NCI-H1436 (cell line): ENCODE measurements at regions not wholly inside any gene's neighbourhood (a gene's known extent, or its start where the extent isn't known, plus 50 kb on each side); places are given as distances from the start of the nearest gene placed in this dataset.

ENCODE experiments used
- DNase-seq: peaks from one replicate; lab custom pipeline; 2025; lab: John Stamatoyannopoulos, UW

GRCh38 chr6:100179576-100179975 is 185.6 kb upstream of the MCHR2 start:
- no peak for DNase-seq

- DNase-seq, result no peak
Observed at GRCh38 chr6:100177956-100178355, 183.9 kb upstream of the MCHR2 start.

GRCh38 chr6:100176951-100177710 is 183.1 kb upstream of the MCHR2 start:
- DNase-seq, result no peak

DNA sequence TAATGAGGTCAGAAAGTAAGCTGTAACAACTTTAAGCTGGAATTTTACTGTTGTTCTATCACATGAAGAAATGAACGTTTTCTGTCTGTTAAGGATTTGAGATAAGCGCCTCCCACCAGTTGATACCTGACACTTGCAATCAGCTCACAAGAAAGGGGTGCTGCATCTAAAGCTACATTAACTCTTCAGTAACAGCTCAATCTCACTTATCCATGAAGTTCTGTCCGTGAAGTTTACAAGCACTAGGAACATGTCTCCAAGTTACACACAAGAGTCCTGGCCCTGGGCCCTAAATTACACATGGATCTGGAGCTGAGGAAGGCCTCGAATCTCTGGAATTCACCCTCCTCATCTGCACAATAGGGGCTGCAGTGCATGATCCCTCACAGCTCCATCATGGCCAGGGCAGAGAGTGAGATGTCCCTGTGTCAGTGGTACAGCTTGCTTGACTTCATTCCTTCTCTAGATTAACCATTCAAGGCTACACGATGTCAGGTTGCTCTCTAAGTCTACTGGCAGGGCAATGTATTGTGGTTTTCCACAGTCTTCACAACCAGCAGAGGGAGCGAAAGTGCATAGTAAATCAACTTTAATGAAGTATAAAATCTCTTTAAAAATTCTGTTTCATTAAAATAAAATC is 182.4 kb upstream of the MCHR2 start:
- DNase-seq, result peak; percentile 6

DNA sequence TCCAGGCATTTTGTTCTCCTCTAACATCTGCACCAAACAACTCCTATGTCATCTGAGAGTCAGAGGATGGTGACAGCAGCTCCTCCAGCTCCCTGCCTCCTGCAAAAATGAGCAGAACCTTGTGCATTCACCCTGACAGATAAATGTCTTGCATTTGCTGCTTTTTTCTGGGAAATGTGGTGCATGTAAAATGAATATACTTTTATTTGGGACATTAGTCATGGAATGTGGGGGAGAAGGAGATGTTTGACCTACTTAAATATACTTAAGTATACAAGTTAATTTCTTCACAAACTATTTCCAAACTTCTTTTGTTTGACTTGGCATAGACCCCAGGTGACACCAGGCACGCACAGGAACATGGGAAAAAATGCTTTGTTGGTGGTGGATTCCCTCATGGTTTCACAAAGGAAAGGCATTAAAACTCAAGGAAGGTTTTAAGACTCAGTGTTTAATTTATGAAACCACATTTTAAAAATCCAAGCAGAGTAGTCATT is 181.8 kb upstream of the MCHR2 start:
- no peak for DNase-seq

DNA sequence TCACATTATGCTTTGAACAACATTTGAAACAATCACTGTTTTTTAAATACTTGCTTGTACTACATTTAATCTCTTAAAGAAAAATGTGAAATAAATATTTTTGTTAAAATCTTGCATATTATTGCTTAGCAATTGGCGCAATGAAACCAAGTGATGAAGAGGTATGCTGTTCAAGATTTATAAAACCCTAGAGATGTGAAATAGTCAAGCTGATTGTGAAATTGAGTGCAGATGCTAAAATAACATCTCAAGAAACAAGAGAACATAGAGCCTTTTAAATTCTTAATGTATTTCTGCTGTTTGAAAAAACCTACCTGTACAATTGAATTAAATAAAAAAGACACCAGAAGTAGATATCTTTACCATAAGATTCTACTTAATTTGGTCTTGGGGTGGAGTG is 179.2 kb upstream of the MCHR2 start:
- no peak for DNase-seq

GRCh38 chr6:100172322-100172713 is 178.3 kb upstream of the MCHR2 start:
- DNase-seq, result no peak

GRCh38 chr6:100171533-100172321 is 177.7 kb upstream of the MCHR2 start:
- DNase-seq, result no peak

- no peak for DNase-seq
Observed at GRCh38 chr6:100168148-100168547, 174.1 kb upstream of the MCHR2 start.

DNA sequence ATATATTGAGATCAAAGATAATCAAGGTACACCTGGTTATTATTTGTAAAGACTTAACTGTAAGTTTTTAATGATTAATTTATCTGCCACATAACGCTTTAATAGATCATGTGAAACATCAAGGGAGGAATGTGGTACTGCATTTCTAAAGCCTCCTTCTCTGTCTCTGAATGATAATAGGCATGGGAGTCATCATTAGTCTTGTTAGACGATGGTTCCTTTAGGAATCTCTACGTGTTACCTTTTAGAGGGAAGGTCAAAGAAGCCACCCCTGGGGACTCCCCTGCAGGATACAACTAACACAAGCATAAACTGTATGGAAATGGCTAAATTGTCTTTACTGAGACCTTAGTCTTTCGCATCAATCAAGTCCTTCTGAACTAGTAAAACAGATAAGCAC is 173.6 kb upstream of the MCHR2 start:
- no peak for DNase-seq

GRCh38 chr6:100166956-100167355 is 172.9 kb upstream of the MCHR2 start:
- no peak for DNase-seq

DNA sequence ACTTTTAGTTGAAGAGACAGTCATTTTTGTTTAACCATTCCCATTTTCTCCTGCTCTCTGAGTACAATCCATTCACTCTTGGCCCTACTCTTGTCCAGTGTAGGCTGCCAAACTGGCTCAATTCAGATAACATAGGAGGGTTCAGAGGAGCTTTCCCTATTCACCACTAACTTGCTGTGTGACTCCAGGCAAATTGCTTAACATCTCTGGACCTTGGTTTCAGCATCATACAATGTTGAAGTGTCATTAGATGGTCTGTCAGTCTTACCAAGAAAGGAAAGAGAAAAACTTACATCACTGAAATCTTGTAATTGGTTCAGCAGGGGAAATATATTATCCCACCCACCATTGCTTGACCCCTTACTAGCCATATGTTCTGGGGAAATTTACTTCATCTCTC is 171.4 kb upstream of the MCHR2 start:
- DNase-seq, result no peak

DNA sequence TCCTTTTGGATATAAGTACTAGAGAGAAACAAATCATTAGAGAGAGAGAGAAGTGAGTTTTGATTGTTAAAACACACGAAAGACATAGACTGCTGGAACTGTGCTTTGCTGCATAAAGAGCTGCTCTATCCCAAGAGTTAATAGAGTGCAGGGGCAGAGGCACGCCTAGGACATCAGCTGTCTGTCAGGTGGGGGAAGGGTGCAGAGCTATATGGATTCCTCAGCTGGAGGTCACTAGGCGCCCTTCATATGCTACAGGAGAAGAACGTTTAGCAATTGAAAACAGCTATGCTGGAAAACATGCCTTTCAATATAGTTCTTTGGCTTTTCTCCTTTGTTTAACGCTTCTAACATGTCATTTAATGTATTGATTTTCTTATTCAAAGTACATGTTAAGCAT is 169.0 kb upstream of the MCHR2 start:
- no peak for DNase-seq

DNA sequence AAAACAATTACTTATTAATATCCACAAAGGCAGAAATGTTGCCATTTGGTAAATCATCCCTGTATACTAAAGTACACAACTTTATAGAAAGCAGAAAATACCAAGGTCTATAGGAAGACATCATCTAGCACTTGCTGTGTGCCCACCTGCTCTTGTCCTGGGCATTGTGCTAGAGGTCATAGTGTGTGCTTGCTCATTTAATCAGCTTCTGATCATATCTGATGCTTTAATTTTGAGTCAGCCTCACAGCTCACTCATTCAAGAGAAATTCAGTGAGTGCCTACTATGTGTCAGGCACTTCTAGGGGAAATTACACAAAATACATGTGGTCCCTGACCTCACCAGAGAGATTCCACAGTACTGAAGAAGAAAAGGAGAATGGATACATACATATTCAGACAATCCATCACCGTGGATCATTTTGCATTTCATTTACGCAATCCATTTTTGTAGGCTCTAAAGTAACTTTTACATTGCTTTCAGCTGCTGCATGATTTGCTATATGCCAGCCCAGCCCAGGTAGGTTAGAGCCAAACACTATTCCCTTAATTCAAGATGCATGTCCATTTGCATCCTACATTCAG is 167.9 kb upstream of the MCHR2 start:
- DNase-seq, result no peak

GRCh38 chr6:100160930-100161329 is 166.9 kb upstream of the MCHR2 start:
- peak; percentile 26 for DNase-seq

- DNase-seq, result no peak
Observed at GRCh38 chr6:100155141-100155540, 161.1 kb upstream of the MCHR2 start.

GRCh38 chr6:100153636-100154275 is 159.7 kb upstream of the MCHR2 start:
- no peak for DNase-seq

DNA sequence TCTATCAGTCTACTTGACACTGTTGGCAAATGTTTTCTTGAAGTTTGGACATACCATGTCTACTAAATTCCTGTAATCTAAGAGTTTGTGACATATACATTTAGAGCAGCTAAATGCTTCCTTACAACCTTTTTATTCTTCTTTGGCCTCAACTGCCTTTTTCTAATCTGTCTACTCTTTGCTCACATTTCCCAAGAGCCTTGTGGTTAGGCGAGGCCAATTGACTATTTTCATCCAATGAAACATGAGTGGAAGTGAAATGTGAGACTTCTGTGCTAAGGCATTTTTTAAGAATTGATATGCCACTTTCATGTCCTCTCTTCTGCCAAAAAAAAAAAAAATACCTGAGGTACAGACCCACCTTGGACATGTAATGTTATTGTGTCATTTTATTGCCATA is 158.2 kb upstream of the MCHR2 start:
- DNase-seq, result no peak

- no peak for DNase-seq
Observed at GRCh38 chr6:100144991-100145390, 151.0 kb upstream of the MCHR2 start.

- no peak for DNase-seq
Observed at GRCh38 chr6:100138346-100139022, 144.5 kb upstream of the MCHR2 start.

- no peak for DNase-seq
Observed at GRCh38 chr6:100137759-100138158, 143.7 kb upstream of the MCHR2 start.
